Limb (tissue), 2 donors: ENCODE measurements at regions not wholly inside any gene's neighbourhood (a gene's known extent, or its start where the extent isn't known, plus 50 kb on each side); places are given as distances from the start of the nearest gene placed in this dataset.

Experiments
- DNase-seq, 2 donors: peaks; one replicate each; pipeline ENCODE4 v3.0.0-alpha.2; 2016; ENCODE audit errors: extremely low spot score in 2 of 2

- no peak for DNase-seq
These were observed 587.7 kb upstream of the CDH6 start for GRCh38 chr5:30605693-30606268.

- DNase-seq, result no peak
These were observed 588.7 kb upstream of the CDH6 start for GRCh38 chr5:30604648-30605262.

GRCh38 chr5:30600892-30601291, 592.6 kb upstream of the CDH6 start:
- DNase-seq, result no peak

- DNase-seq, result no peak
These were observed 596.9 kb upstream of the CDH6 start for GRCh38 chr5:30596495-30597064.

- DNase-seq, result no peak
These were observed 599.2 kb upstream of the CDH6 start for GRCh38 chr5:30594331-30594730.

- DNase-seq, result no peak
These were observed 600.7 kb upstream of the CDH6 start for GRCh38 chr5:30592833-30593232.

GRCh38 chr5:30581198-30581935, 612.1 kb upstream of the CDH6 start:
- no peak for DNase-seq

- DNase-seq, result no peak
These were observed 618.7 kb upstream of the CDH6 start for GRCh38 chr5:30574761-30575160.

GRCh38 chr5:30572279-30572678, 621.2 kb upstream of the CDH6 start:
- DNase-seq, result no peak

- no peak for DNase-seq
These were observed 631.7 kb upstream of the CDH6 start for GRCh38 chr5:30561771-30562170.

- no peak for DNase-seq
These were observed 641.9 kb upstream of the CDH6 start for GRCh38 chr5:30551618-30552017.

- no peak for DNase-seq
These were observed 644.7 kb upstream of the CDH6 start for GRCh38 chr5:30548580-30549305.

- DNase-seq, result no peak
These were observed 653.3 kb upstream of the CDH6 start for GRCh38 chr5:30540150-30540549.

GRCh38 chr5:30539004-30539634, 654.4 kb upstream of the CDH6 start:
- peak; percentile 24 to 41 for DNase-seq

- DNase-seq, result no peak
These were observed 668.1 kb upstream of the CDH6 start for GRCh38 chr5:30525353-30525752.

- no peak for DNase-seq
These were observed 669.1 kb upstream of the CDH6 start for GRCh38 chr5:30524428-30524827.

- DNase-seq, result no peak
These were observed 670.4 kb upstream of the CDH6 start for GRCh38 chr5:30523061-30523460.

- no peak for DNase-seq
These were observed 688.2 kb upstream of the CDH6 start for GRCh38 chr5:30505014-30505886.

- DNase-seq, result no peak
These were observed 691.2 kb upstream of the CDH6 start for GRCh38 chr5:30502277-30502676.

- DNase-seq, result no peak
These were observed 692.4 kb upstream of the CDH6 start for GRCh38 chr5:30501065-30501464.
